GM21381 (cell line): ENCODE measurements at regions not wholly inside any gene's neighbourhood (a gene's known extent, or its start where the extent isn't known, plus 50 kb on each side); places are given as distances from the start of the nearest gene placed in this dataset.
"Not testable (repeated sequence)": the region's sequence is repeated elsewhere in the genome, so short reads cannot be mapped to it uniquely, and the experiment has no call there.

ENCODE experiments used
- ATAC-seq: cut with Tn5 transposase; IDR thresholded peaks from one replicate; pipeline ENCODE4 v1.9.1; 2021; ENCODE audit warnings: mild to moderate bottlenecking, moderate library complexity; ENCODE audit not compliant: unreplicated experiment

DNA sequence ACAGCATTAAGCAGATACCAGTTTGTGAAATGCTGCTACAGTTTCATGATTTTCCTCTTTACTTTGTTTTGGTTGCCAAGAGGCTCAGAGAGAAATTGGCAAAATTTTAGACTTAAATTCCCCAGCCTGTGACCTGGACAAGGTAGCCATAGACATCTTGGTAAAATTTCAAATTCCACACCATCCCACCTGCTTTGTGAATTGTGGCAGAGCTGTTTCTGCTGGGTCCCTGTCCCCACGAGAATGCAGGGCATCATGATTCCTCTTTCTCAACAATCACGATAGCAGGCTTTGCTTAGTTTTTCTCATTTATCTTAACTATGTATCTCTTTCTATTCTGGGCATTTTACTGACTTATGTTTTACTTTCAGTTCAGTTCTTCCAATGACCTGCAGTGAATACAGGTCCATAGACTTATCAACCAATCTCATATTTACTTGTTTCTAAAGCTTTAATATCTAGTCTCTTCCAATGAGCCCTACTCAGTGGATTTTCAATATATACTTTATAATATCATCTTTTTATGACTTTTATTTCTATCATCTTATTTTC is 351.6 kb downstream of the SOCS6 start:
- ATAC-seq, result no peak

DNA sequence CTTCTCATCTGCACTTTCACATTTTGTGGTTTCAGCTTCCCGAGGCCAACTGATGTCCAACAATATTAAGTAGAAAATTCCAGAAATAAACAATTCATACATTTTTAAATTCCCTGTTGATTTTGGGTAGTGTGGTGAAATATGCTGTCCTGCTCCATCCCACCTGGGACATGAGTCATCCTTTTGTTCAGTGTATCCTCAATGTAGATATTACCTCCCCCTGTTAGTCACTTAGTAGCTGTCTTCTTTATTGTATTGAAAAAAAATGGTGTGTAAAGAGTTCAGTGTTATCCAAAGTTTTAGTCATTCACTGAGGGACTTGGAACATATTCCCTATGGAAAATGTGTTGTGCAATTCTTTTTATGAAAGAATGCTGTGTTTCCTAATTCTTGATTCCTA is 348.1 kb downstream of the SOCS6 start:
- ATAC-seq, result no peak

DNA sequence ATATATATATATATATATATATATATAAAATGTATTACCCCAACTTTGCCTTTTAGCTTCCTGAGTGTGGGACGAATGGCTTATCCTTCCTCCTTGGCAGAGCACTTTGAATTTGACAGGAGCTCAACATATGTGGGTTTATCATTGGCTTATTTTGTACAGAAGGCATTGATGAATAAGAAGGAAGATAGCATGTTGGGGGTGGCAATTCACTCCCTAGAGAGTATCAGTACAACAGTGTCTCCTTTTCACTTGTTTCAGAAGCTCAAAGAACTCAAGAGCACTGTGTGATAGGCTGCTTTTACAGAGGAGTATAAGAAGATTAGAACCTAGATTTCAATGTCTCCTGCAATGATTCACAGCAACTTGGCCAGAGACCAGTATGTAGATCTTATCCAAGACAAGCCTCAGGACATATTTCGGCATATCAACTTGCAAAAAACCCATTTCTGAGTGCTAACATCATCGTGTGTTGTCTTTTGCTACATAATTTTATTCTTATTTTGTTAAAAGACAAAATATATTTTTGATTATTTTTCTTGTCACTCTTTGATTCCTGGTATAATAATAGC is 345.8 kb downstream of the SOCS6 start:
- no peak for ATAC-seq

DNA sequence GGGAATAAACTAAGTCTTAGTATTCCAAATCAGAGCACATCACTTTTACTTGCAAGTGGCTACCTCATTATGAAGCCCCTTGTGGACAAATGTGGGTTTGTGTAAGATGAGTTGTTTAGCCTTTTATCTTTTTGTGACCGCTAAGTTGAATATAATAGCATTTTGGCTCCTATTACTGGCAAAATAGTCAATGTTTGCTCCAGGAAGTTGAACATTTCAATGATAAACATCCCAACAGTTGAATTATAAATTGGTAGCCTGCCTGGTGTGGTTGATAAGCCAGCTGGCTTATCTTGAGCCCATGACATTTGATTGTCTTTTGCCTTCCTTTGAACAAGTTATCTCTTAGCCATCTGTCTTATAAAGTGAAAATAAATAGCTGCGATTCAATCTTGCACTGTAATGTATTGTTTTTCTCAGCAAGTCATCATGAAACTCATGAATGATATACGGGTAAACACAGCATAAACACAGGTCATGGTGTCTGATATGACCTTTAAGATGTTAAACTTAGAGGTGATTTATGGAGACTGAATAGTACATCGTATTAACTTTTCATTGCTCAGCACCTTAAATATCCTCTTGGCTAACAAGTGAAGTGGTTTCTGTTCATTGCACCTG is 338.4 kb downstream of the SOCS6 start:
- no peak for ATAC-seq

DNA sequence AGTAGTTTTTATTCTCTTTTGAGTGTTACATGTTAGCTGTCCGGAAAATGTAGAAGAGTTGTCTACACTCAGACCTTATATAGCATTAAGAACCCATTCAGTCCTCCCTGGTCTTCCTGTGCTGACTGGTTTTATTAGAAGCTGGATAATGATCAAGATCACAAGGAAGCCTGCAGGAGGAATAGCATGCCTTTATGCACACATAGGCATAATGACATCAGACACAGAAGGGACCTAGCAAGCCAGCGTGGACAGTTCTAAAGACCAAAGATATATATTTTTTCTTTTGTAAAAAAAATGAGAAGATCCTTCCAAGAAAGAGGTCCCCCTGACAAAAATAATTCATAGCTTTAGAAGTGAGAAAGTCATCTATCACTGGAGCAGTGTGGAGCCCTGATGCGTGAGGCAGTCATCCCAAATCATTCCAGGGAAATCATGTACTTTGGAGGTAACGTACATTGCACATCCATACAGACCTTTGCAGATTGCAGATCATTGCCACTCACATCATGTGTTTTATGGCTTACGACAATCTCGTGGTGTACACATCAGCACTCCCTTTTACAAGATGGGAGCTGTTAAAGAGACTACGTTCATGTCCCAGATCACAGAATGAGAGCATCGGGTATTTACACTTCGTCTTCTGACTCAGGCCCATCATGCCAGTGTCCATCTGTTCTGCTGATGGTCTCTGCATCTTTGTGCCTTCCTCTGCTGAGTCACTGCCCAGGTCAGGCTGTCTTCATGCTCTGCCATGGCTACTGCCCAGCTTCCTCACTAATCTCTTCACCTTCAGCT is 334.0 kb downstream of the SOCS6 start:
- ATAC-seq, result no peak

DNA sequence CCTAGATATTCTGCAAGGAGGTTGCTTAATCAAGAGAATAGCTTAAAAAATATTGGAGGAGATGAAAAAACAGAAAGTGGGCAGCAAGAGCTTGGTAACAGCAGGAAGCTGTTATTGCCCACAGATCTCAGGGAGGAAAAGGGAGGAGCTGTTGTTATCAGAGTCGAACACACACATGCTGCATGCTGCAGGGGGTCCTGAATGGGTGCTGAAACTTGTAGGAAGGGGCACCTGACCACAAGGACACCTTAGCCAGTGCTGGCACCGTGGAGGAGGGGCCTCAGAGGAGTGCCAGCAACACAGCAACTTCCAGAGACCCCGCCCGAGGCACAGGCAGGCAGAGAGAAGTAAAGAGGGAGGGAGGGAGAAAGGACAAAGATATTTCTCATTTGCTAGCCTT is 332.9 kb downstream of the SOCS6 start:
- ATAC-seq, result no peak

DNA sequence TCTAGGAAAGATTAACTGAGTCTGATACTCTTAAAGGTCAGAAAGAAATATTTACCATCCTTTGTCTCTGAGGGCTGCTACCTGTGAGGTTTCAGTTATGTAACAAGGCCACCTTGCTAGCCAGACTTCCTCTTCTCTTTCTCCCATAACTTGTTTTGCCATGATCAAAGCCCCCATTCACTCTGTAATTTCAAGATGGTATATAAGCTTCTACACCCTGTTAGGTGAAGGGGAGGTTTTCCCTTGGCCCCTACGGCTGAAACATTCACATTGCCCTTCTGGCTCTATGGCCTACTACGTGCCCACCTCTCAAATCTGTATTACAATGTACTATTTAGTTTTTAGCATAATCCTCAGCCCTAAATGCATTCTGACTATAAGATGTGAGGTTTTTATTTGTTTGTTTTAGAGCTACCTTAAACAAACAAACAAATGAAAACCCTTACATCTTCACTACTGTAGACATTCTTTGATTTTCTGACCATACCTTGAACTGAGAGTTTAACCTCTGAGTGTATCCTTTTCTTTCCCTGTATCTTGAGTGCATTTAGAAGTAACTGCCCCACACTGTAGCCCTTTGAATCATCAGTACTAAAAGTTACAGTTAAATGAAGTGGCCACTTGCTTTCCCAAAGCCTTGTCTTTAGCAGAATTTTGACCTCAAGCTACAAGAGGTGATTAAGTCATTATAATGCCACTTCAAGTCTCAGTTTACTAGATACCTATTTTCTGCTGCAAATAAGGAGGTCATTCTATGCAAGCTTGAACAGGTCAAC is 332.2 kb downstream of the SOCS6 start:
- no peak for ATAC-seq

DNA sequence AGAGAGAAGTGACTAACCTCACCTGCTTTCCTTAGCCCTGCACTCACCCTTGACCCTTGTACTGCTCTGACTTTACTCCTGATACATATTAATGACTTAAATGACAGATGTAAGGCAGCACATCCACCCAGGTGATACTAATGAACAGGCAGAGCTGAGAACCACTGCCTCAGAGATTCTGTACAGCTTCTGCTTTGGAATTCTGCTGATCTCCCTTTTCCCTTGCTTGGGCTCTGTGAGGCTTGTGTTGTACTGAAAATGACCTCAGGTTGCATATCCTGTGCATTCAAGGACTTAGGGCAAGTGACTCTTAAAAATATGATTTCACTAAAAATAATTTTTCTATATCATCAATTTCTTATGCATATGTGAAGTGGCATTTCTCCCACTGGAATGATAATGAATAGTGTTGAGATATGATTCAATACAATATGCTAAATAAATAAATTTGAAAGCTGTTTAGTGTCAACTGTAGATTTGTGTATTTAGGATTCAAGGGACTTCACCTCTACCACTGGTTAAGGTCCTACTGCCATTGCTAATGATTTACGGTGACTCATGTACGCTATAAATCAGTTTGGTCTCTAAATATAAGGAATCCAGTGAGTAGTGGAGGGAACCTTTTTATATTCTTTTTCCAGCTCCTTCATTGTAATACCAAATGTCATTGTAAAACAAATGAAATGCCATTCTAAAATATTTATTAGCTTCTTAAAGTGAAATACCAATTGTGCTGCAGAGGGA is 328.3 kb downstream of the SOCS6 start:
- no peak for ATAC-seq

DNA sequence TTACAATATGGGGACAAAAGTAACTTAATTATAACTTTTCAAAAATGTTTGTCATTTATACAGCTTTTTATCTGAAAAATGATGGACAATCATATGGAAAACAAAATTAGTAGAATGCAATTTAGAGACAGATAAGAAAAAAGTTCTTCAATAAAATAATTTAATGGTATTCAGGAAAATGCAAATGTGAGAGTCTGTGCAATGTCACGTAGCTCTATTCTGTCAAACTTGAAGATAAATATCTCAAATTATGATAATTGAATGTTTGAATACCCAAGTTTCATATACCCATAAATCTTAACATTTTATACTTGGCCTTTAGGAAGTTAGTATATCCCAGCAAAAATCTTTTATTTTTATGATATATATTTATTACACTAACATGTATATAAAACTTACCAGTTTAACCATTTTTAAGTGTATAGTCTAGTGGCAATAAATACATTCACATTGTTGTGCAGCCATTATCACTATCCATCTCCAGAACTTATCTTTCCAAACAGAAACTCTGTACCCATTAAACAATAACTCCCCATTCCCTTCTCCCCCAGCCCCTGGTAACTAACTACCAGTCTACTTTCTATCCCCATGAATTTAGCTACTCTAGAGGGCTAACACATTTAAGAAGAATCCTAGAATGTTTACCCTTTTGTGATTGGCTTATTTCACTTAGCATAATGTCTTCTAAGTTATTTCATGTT is 311.5 kb downstream of the SOCS6 start:
- ATAC-seq, result no peak

DNA sequence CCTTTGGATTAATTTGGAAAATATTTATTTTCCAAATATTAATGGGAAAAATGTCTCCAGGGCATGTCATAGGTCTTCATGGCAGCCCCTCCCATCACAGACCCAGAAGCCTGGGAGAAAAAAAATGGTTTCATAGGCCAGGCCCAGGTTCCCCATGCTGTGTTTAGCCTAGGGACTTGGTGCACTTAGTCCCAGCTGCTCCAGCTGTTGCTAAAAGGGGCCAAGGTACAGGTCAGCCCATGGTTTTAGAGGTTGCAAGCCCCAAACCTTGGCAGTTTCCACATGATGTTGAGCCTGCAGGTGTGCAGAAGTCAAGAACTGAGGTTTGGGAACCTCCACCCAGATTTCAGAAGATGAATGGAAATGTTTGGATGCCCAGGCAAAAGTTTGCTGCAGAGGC is 309.6 kb downstream of the SOCS6 start:
- no peak for ATAC-seq

DNA sequence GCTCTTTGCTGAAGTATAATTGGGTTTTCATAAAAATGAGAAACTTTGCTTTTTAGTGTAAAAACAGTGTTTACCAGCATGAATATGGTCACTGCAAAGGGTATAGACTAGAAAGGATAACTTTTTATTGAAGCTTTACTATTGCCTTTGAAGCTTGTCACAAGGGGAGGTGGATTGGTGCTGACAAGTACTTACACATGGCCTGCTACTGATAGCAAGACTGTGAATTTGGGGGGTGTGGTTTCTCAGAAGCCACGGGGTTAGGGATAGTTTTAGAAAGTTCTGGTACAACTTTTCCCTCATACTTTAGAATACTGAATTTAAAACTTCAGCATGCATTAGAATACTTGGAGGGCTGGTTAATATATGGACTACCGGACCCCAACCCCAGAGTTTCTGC is 294.1 kb downstream of the SOCS6 start:
- ATAC-seq, result no peak

DNA sequence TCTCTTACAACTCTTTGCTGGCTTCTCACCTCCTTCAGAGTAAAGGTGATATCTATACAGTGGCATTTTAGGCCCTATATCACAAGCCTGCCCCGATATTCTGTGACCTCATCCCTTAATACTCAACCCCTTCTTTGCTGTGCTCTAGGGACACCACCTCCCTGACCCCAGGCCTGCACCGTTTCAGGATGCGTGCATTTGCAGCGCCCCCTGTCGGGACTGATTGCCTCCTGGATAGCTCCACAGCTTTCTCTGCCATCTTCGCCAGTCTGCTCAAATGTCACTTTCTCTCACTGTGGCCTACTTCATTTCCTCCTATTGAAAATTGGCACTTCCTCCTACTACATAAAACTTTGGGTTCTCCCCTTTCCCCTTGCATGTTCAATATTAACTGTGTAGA is 289.6 kb downstream of the SOCS6 start:
- ATAC-seq, result no peak

DNA sequence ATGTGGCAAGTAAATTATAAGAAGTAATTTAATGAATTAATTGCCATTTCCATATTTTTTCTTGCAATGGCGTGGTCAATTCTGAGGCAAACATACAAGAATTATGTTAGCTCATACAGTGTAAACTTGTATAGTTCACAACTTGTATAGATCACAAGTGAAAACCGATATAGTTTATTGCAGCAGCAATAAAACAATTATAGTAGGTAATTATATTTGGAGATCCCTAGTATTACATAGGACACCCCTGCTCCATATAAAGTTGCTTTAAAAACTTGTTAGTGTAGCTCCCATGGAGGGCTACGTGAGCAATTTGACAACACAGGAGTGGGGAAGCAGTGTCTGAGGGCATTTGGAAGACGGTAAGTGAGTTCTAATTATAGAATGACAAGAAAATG is 288.2 kb downstream of the SOCS6 start:
- ATAC-seq, result no peak

DNA sequence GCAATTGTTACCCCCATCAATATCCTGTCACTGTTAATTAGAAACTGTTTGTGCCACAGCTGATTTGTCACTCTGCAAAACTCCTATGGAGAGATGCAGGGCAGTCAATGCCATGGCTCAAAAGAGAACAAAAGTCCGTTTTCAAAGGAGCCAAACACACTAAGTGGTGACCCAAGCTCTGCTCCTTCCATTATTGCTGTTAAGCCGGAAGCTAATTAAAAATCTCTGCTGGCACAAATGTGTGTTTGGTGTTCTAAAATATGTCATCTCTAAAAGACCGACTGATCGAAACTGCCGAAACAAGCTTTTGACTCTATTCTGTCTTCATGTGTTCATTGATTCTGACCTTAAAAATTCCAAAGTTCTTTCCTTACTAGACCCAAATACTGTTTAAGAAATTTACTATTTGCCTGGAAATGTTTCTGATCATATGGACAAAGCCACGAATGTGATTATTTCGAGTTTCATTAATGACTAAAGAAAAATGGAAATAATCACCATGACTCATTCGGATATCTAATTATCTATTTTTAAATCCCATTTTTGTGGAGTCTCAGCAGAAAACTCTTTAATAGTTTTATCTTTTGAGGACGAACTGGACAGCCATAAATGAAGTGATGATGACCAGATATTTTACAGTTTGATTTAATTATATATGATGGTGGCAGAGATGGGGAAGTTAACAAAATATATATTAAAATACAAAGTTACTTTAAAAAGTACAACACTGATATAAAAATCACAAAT is 287.6 kb downstream of the SOCS6 start:
- ATAC-seq, result no peak

DNA sequence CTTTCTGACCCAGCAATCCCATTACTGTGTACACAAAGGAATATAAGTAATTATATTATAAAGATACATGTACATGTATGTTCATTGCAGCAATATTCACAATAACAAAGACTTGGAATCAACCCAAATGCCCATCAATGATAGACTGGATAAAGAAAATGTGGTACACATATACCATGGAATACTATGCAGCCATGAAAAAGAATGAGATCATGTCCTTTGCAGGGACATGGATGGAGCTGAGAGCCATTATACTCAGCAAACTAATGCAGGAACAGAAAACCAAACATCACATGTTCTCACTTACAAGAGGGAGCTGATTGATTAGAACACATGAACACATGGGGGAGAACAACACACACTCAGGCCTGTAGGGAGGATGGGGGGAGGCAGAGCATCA is 286.1 kb downstream of the SOCS6 start:
- ATAC-seq, result not testable (repeated sequence)

DNA sequence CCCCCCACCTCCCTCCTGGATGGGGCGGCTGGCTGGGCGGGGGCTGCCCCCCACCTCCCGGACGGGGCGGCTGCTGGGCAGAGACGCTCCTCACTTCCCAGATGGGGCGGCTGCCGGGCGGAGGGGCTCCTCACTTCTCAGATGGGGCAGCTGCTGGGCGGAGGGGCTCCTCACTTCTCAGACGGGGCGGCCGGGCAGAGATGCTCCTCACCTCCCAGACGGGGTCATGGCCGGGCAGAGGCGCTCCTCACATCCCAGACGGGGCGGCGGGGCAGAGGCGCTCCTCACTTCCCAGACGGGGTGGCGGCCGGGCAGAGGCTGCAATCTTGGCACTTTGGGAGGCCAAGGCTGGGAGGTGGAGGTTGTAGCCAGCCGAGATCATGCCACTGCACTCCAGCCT is 280.8 kb downstream of the SOCS6 start:
- ATAC-seq, result not testable (repeated sequence)

DNA sequence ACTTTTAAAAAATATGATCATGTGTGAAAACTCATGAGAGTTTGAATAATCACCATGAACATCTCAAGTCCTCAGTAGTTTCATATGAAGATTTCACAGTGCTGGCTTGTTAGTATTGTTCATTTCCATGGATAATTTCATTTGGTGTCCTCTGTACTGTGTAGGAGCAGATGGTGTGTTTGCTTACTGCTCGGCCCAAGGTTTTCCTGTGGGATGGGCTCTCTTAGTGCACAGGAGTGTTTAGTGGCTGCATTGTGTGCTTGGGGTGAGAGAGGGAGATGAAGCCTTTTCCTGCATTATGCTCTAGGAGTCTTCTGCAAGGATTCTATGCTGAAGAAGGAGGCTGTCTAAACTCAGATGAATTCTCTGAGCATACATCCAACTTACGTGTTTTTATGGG is 270.6 kb downstream of the SOCS6 start:
- ATAC-seq, result no peak

DNA sequence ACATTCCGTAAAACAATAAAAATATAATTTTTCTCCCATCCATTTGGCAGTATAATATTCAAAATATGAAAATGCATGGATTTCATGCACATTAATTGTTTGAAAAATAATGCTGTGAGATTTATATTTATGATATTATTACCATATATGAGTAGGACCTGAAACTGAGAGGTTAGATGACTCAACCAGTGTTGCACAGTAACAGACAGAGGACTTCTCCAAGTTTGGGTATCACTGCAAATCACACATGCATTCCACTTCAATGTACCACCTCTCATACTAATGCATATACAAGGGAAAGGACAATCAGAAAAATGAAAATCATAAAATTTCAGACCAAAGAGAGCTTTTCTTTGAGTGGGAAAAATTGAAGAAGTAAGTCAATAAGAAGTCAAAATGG is 269.5 kb downstream of the SOCS6 start:
- no peak for ATAC-seq

DNA sequence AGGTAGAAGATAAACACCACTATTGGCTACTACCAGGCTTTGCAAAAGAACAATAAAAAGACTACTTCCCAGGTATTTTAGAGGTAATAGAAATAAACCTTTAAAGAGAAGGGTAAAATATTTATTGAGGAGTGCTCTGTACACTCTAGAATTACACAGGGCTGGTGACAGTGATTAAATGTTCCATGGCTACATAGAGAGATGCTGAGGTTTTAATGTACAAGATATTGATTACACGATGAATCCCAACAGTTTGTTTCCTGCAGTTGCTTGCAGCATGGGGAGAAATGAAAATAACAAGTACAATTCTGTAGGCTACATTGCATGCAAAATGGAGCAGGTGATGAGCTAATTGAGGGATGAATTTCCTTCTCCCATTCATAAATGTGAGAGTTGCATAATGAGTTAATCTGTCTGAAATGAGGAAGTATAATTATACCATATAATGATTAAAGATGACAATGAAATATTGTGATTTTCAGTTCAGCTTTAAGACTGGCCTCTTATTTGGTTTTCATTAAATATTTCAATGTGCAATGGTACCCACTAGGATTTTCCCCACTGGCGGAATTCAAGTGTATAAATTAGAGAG is 266.1 kb downstream of the SOCS6 start:
- ATAC-seq, result no peak
